NOMO-1 treated with DMSO at 0.1 percent for 48 hours (cell line): ENCODE measurements at regions not wholly inside any gene's neighbourhood (a gene's known extent, or its start where the extent isn't known, plus 50 kb on each side); places are given as distances from the start of the nearest gene placed in this dataset.
"Not testable (repeated sequence)": the region's sequence is repeated elsewhere in the genome, so short reads cannot be mapped to it uniquely, and the experiment has no call there.

Source experiments
- DNase-seq: peaks from one replicate; lab custom pipeline; 2025; ENCODE audit not compliant: unreplicated experiment; lab: John Stamatoyannopoulos, UW

- no peak for DNase-seq
Measured at GRCh38 chr1:199489594-199489993, 537.9 kb upstream of the NR5A2 start.

GRCh38 chr1:199490769-199491527 lies 536.6 kb upstream of the NR5A2 start:
- DNase-seq = no peak

- DNase-seq = no peak
Measured at GRCh38 chr1:199495432-199495831, 532.1 kb upstream of the NR5A2 start.

- peak; percentile 72 for DNase-seq
Measured at GRCh38 chr1:199498802-199499201, 528.7 kb upstream of the NR5A2 start.

- DNase-seq = no peak
Measured at GRCh38 chr1:199508072-199508471, 519.4 kb upstream of the NR5A2 start.

- DNase-seq = no peak
Measured at GRCh38 chr1:199508653-199509052, 518.9 kb upstream of the NR5A2 start.

- no peak for DNase-seq
Measured at GRCh38 chr1:199509456-199509855, 518.1 kb upstream of the NR5A2 start.

GRCh38 chr1:199510314-199510713 lies 517.2 kb upstream of the NR5A2 start:
- no peak for DNase-seq

- no peak for DNase-seq
Measured at GRCh38 chr1:199512037-199512710, 515.3 kb upstream of the NR5A2 start.

- no peak for DNase-seq
Measured at GRCh38 chr1:199515261-199515660, 512.2 kb upstream of the NR5A2 start.

- no peak for DNase-seq
Measured at GRCh38 chr1:199522338-199522737, 505.2 kb upstream of the NR5A2 start.

- no peak for DNase-seq
Measured at GRCh38 chr1:199522936-199523335, 504.6 kb upstream of the NR5A2 start.

GRCh38 chr1:199529324-199529723 lies 498.2 kb upstream of the NR5A2 start:
- DNase-seq = no peak

- DNase-seq = not testable (repeated sequence)
Measured at GRCh38 chr1:199533361-199533760, 494.1 kb upstream of the NR5A2 start.

GRCh38 chr1:199545780-199546179 lies 481.7 kb upstream of the NR5A2 start:
- no peak for DNase-seq

- DNase-seq = no peak
Measured at GRCh38 chr1:199546323-199546722, 481.2 kb upstream of the NR5A2 start.

- no peak for DNase-seq
Measured at GRCh38 chr1:199549421-199549820, 478.1 kb upstream of the NR5A2 start.

GRCh38 chr1:199550199-199551065 lies 477.1 kb upstream of the NR5A2 start:
- DNase-seq = no peak

GRCh38 chr1:199551967-199552565 lies 475.4 kb upstream of the NR5A2 start:
- DNase-seq = peak; percentile 64

- DNase-seq = no peak
Measured at GRCh38 chr1:199553104-199553503, 474.4 kb upstream of the NR5A2 start.

- DNase-seq = no peak
Measured at GRCh38 chr1:199561334-199561733, 466.2 kb upstream of the NR5A2 start.
